PC-3 (cell line): ENCODE measurements at regions not wholly inside any gene's neighbourhood (a gene's known extent, or its start where the extent isn't known, plus 50 kb on each side); places are given as distances from the start of the nearest gene placed in this dataset.

ENCODE experiments used
- ATAC-seq: fragments of 200-7000 bp; cut with Tn5 transposase; 2 replicates; pipeline ENCODE4 v1.9.1; 2020; ENCODE audit warnings: mild to moderate bottlenecking, moderate library complexity
- BruUV-seq: library from RNA; stranded (reverse); fragments of 400-500 nt; replicated peaks from 2 replicates; lab custom pipeline; 2021; lab: Mats Ljungman, UMichigan
- CTCF ChIA-PET: fragments of 300-600 bp; sonication (Branson Sonifier 250); formaldehyde crosslinking; loops from one replicate; lab custom pipeline; 2022; ENCODE audit warnings: antibody characterized with exemption; lab: Charles Lee
- POLR2A ChIA-PET: fragments of 300-600 bp; sonication (Branson Sonifier 250); formaldehyde crosslinking; loops from one replicate; lab custom pipeline; 2022; ENCODE audit warnings: antibody characterized with exemption; ENCODE audit not compliant: unreplicated experiment; lab: Charles Lee
- DNase-seq: peaks from one replicate; pipeline ENCODE4 v3.0.0-alpha.2; 2015
- H2AFZ ChIP-seq: fragments of 300-600 bp; sonication (generic); 2 replicates; pipeline ENCODE4 v1.6.0; 2016; ENCODE audit warnings: antibody characterized with exemption, low read length
- H3F3A ChIP-seq: fragments of 300-600 bp; sonication (generic); one replicate; pipeline ENCODE4 v1.6.0; 2017; ENCODE audit warnings: antibody characterized with exemption, low read length, control low read depth, mild to moderate bottlenecking; ENCODE audit not compliant: unreplicated experiment
- H3K27ac ChIP-seq: fragments of 300-600 bp; sonication (generic); 2 replicates; pipeline ENCODE4 v1.5.1; 2016; ENCODE audit warnings: mild to moderate bottlenecking, low read length
- H3K27me3 ChIP-seq: fragments of 300-600 bp; sonication (generic); 2 replicates; pipeline ENCODE4 v1.6.1; 2016; ENCODE audit warnings: low read length, mixed read lengths
- H3K36me3 ChIP-seq: fragments of 300-600 bp; sonication (generic); 2 replicates; pipeline ENCODE4 v1.6.1; 2016; ENCODE audit warnings: low read depth, mixed run types, low read length, mixed read lengths
- H3K4me1 ChIP-seq: fragments of 300-600 bp; sonication (generic); 2 replicates; pipeline ENCODE4 v1.5.1; 2016; ENCODE audit warnings: low read length; ENCODE audit not compliant: insufficient read depth
- H3K4me2 ChIP-seq: fragments of 300-600 bp; sonication (generic); 2 replicates; pipeline ENCODE4 v1.6.0; 2016; ENCODE audit warnings: low read length
- H3K4me3 ChIP-seq: fragments of 300-600 bp; sonication (generic); 2 replicates; pipeline ENCODE4 v1.5.1; 2016; ENCODE audit warnings: mild to moderate bottlenecking, low read length, mixed read lengths
- H3K79me2 ChIP-seq: fragments of 300-600 bp; sonication (generic); 2 replicates; pipeline ENCODE4 v1.6.1; 2017; ENCODE audit warnings: low read length, mixed read lengths
- H3K9ac ChIP-seq: fragments of 300-600 bp; sonication (generic); 2 replicates; pipeline ENCODE4 v1.6.0; 2016; ENCODE audit warnings: mild to moderate bottlenecking, low read length
- H3K9me2 ChIP-seq: fragments of 300-600 bp; sonication (generic); replicated peaks from 2 replicates; pipeline ENCODE4 v1.6.1; 2016; ENCODE audit warnings: mixed run types, low read length, mixed read lengths
- H3K9me3 ChIP-seq: fragments of 300-600 bp; sonication (generic); 2 replicates; pipeline ENCODE4 v1.6.1; 2016; ENCODE audit warnings: low read length, mixed read lengths
- H4K20me1 ChIP-seq: fragments of 300-600 bp; sonication (generic); 2 replicates; pipeline ENCODE4 v1.6.1; 2016; ENCODE audit warnings: low read length, mixed read lengths
- CTCF ChIP-seq: fragments of 300-600 bp; sonication (generic); conservative IDR thresholded peaks from 2 replicates; pipeline ENCODE4 v1.5.1; 2017; ENCODE audit warnings: antibody characterized with exemption, low read depth, mild to moderate bottlenecking, low read length
- EZH2 ChIP-seq: fragments of 300-600 bp; sonication (generic); IDR thresholded peaks from one replicate; pipeline ENCODE4 v1.6.1; 2017; ENCODE audit warnings: antibody characterized with exemption, mild to moderate bottlenecking, low read length; ENCODE audit not compliant: unreplicated experiment
- EZH2phosphoT487 ChIP-seq: fragments of 300-600 bp; sonication (generic); IDR thresholded peaks from 2 replicates; pipeline ENCODE4 v1.6.1; 2018; ENCODE audit warnings: mild to moderate bottlenecking, antibody characterized with exemption, low read length, borderline replicate concordance
- intact Hi-C: fragments of 100-400 bp; cut with micrococcal nuclease; formaldehyde crosslinking; loops from 2 replicates; pipeline ENCODE4 v1.9.0; 2023

- Histone ChIP-seq H3K27ac (no peak overlapping the region), H3K9ac (no peak overlapping the region), H3K4me2 (no peak overlapping the region), H4K20me1 (no peaks in the 10 kb centered on the region), H3K36me3 (no peaks in the 10 kb centered on the region), H3K4me3 (no peak overlapping the region), H3K9me2 (no peaks in the 10 kb centered on the region), H3K9me3 (no peaks in the 10 kb centered on the region), H3K4me1 (no peaks in the 10 kb centered on the region), H2AFZ (no peak overlapping the region), H3K27me3 (peaks cover 7% of the 10 kb centered on the region), H3K79me2 (no peaks in the 10 kb centered on the region), H3F3A (no peaks in the 10 kb centered on the region)
- no TSS peak for BruUV-seq
- DNase-seq (no peak), ATAC-seq (no peak)
- CTCF ChIA-PET = no interaction called here
- intact Hi-C loops = no loop called here
- no peak for TF ChIP-seq EZH2phosphoT487
- no peak for TF ChIP-seq EZH2
- TF ChIP-seq CTCF = no peak
- POLR2A ChIA-PET = no interaction called here
These were observed 352.1 kb downstream of the MATN1 start for GRCh38 chr1:30371179-30371788.

DNA sequence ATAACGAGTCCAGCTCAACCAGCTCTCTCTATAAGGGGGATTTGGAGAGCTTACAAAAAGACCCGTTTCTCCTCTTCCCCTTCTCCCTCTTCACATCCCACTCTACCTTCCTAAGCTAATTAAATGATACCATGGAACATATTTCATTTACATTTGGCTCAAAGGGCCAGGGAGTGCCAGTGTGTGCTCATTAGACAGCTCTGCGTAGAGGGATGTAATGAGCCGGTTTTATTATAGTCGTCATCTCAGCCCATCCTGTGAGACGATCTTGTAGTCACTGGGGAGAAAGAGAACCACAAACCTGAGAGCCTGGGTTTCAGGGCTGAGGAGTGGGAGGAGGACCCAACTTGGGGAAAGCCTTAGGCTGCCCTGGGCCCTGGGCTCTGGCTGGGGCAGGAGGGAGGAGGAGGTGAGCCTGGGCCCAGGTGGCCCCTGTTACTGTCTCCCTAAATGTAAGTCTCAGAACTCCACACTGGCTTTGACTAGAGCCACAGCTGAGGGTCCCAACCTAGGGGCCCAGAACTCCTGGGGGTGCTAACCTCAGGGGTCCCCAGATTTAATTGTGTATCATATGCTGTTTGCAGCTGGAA is 354.6 kb downstream of the MATN1 start:
- Histone ChIP-seq H3K9me3 (no peaks in the 10 kb centered on the region), H3K9ac (no peak overlapping the region), H3K4me2 (no peak overlapping the region), H3K4me3 (no peak overlapping the region), H3F3A (no peaks in the 10 kb centered on the region), H3K9me2 (no peaks in the 10 kb centered on the region), H3K4me1 (no peaks in the 10 kb centered on the region), H3K79me2 (no peaks in the 10 kb centered on the region), H3K36me3 (no peaks in the 10 kb centered on the region), H3K27me3 (no peaks in the 10 kb centered on the region; the same call in 1 of the 2 replicates), H3K27ac (no peak overlapping the region), H4K20me1 (no peaks in the 10 kb centered on the region), H2AFZ (no peak overlapping the region)
- POLR2A ChIA-PET = no interaction called here
- no peak for ATAC-seq
- TF ChIP-seq CTCF = no peak
- TF ChIP-seq EZH2 = no peak
- no peak for TF ChIP-seq EZH2phosphoT487
- DNase-seq = no peak
- no TSS peak for BruUV-seq
- intact Hi-C loops = no loop called here
- CTCF ChIA-PET = no interaction called here

DNA sequence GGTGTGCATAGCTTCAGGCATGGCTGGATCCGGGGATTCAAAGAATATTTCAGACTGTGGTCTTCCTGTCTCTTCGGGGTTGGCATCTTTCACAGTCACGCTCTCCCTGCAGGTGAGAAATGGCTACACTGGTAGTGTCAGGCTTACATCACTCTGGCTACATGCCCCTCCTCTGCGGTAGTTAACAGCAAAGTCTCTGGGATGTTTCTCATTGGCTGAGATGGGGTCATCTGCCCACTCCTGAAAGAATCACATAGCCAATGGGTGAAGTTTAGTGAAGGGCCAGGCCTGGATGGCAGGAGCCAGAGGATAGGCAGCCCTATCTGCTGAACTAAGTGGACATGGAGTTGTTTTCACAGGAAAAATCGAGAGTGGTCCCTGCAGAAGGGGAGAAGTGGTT is 356.5 kb downstream of the MATN1 start:
- Histone ChIP-seq H3K4me2 (no peak overlapping the region), H3K9ac (no peak overlapping the region), H3K27me3 (no peaks in the 10 kb centered on the region; the same call in 1 of the 2 replicates), H3K9me3 (no peaks in the 10 kb centered on the region), H3K79me2 (no peaks in the 10 kb centered on the region), H4K20me1 (no peaks in the 10 kb centered on the region), H3K4me1 (no peaks in the 10 kb centered on the region), H3K4me3 (no peak overlapping the region), H2AFZ (no peak overlapping the region), H3F3A (no peaks in the 10 kb centered on the region), H3K9me2 (no peaks in the 10 kb centered on the region), H3K27ac (no peak overlapping the region), H3K36me3 (no peaks in the 10 kb centered on the region)
- ChIA-PET CTCF (no interaction called here), POLR2A (no interaction called here)
- DNase-seq = no peak
- TF ChIP-seq EZH2 (no peak), EZH2phosphoT487 (no peak), CTCF (no peak)
- ATAC-seq = no peak
- intact Hi-C loops = no loop called here
- BruUV-seq = no TSS peak
